Colonic mucosa (tissue), 4 donors: ENCODE measurements at regions not wholly inside any gene's neighbourhood (a gene's known extent, or its start where the extent isn't known, plus 50 kb on each side); places are given as distances from the start of the nearest gene placed in this dataset.

Source experiments
- DNase-seq: peaks from one replicate; pipeline ENCODE4 v3.0.0-alpha.2; 2020
- H3K27ac ChIP-seq: fragments of 200-600 bp; one replicate; pipeline ENCODE4 v1.8.0; 2021
- H3K27me3 ChIP-seq: fragments of 200-600 bp; one replicate; pipeline ENCODE4 v1.8.0; 2021
- H3K36me3 ChIP-seq: fragments of 200-600 bp; one replicate; pipeline ENCODE4 v1.8.0; 2021
- H3K4me1 ChIP-seq: fragments of 200-600 bp; one replicate; pipeline ENCODE4 v1.8.0; 2021; ENCODE audit warnings: mild to moderate bottlenecking
- H3K4me3 ChIP-seq: fragments of 200-600 bp; one replicate; pipeline ENCODE4 v1.8.0; 2021
- H3K9ac ChIP-seq, 2 donors: one replicate each; pipeline ENCODE4 v1.7.0; 2013; ENCODE audit warnings: control low read depth in 2 of 2, low read depth in 2 of 2, low read length in 2 of 2
- H3K9me3 ChIP-seq: fragments of 200-600 bp; one replicate; pipeline ENCODE4 v1.8.0; 2021
- CTCF ChIP-seq: fragments of 200-600 bp; IDR thresholded peaks from one replicate; pipeline ENCODE4 v1.8.0; 2022; ENCODE audit warnings: antibody characterized with exemption, mild to moderate bottlenecking
- intact Hi-C: fragments of 100-400 bp; cut with DNase I; formaldehyde crosslinking; loops from one replicate; pipeline ENCODE4 v1.14.1; 2022
- donor health status: healthy.
- donor health status: DM: no; HTN: no; CAD: no.
- donor health status: DM: no; HTN: no; CAD: no.

- DNase-seq, result no peak
- H3K27me3 ChIP-seq, result no peaks in the 10 kb centered on the region
- H3K36me3 ChIP-seq, result no peaks in the 10 kb centered on the region
- H3K4me1 ChIP-seq, result no peaks in the 10 kb centered on the region
- TF ChIP-seq CTCF, result no peak
- no peak overlapping the region for H3K4me3 ChIP-seq
- H3K9ac ChIP-seq, result no peak overlapping the region
- intact Hi-C loops, result no loop called here
- H3K9me3 ChIP-seq, result no peaks in the 10 kb centered on the region
- no peak overlapping the region for H3K27ac ChIP-seq
Observed at GRCh38 chr2:149808556-149808955, 221.0 kb upstream of the MMADHC start.

- no peak overlapping the region for H3K4me3 ChIP-seq
- H3K27ac ChIP-seq, result no peak overlapping the region
- no peak overlapping the region for H3K9ac ChIP-seq
- no peaks in the 10 kb centered on the region for H3K27me3 ChIP-seq
- no peaks in the 10 kb centered on the region for H3K9me3 ChIP-seq
- intact Hi-C loops, result no loop called here
- TF ChIP-seq CTCF, result no peak
- no peaks in the 10 kb centered on the region for H3K36me3 ChIP-seq
- H3K4me1 ChIP-seq, result no peaks in the 10 kb centered on the region
- no peak for DNase-seq
Observed at GRCh38 chr2:149806651-149807050, 219.1 kb upstream of the MMADHC start.

- no peaks in the 10 kb centered on the region for H3K36me3 ChIP-seq
- H3K27me3 ChIP-seq, result no peaks in the 10 kb centered on the region
- no peak overlapping the region for H3K4me3 ChIP-seq
- H3K9ac ChIP-seq, result no peak overlapping the region
- H3K27ac ChIP-seq, result no peak overlapping the region
- no peak for DNase-seq
- no peak for TF ChIP-seq CTCF
- H3K4me1 ChIP-seq, result no peaks in the 10 kb centered on the region
- intact Hi-C loops, result no loop called here
- no peaks in the 10 kb centered on the region for H3K9me3 ChIP-seq
Observed at GRCh38 chr2:149800624-149801542, 213.3 kb upstream of the MMADHC start.

GRCh38 chr2:149799013-149799705 is 211.6 kb upstream of the MMADHC start:
- intact Hi-C loops, result no loop called here
- no peak overlapping the region for H3K9ac ChIP-seq
- DNase-seq, result no peak
- no peak overlapping the region for H3K27ac ChIP-seq
- no peaks in the 10 kb centered on the region for H3K36me3 ChIP-seq
- H3K27me3 ChIP-seq, result no peaks in the 10 kb centered on the region
- H3K4me1 ChIP-seq, result no peaks in the 10 kb centered on the region
- no peak overlapping the region for H3K4me3 ChIP-seq
- no peaks in the 10 kb centered on the region for H3K9me3 ChIP-seq
- no peak for TF ChIP-seq CTCF

- DNase-seq, result no peak
- TF ChIP-seq CTCF, result no peak
- H3K27me3 ChIP-seq, result no peaks in the 10 kb centered on the region
- H3K4me3 ChIP-seq, result no peak overlapping the region
- H3K27ac ChIP-seq, result no peak overlapping the region
- no peaks in the 10 kb centered on the region for H3K9me3 ChIP-seq
- no peaks in the 10 kb centered on the region for H3K4me1 ChIP-seq
- H3K9ac ChIP-seq, result no peak overlapping the region
- intact Hi-C loops, result no loop called here
- no peaks in the 10 kb centered on the region for H3K36me3 ChIP-seq
Observed at GRCh38 chr2:149797030-149797429, 209.5 kb upstream of the MMADHC start.
